K562 (cell line): ENCODE measurements at regions not wholly inside any gene's neighbourhood (a gene's known extent, or its start where the extent isn't known, plus 50 kb on each side); places are given as distances from the start of the nearest gene placed in this dataset.

Experiments used
- ATAC-seq: fragments of 200-7000 bp; cut with Tn5 transposase; 3 replicates; pipeline ENCODE4 v1.9.1; 2020; ENCODE audit warnings: moderate library complexity
- BruUV-seq: library from RNA; stranded (reverse); fragments of 400-500 nt; replicated peaks from 2 replicates; lab custom pipeline; 2021; lab: Mats Ljungman, UMichigan
- CTCF ChIA-PET: fragments of 300-600 bp; formaldehyde crosslinking; extraction: SDS; loops from one replicate; lab custom pipeline; 2021; ENCODE audit warnings: low intra/inter-chr PET ratio; lab: Yijun Ruan, JAX
- POLR2A ChIA-PET: fragments of 300-600, 350-650 bp; sonication (Branson Sonifier 250); formaldehyde crosslinking; extraction: SDS; loops from one replicate; lab custom pipeline; 2021; ENCODE audit warnings: antibody characterized with exemption, inconsistent platforms; lab: Yijun Ruan, JAX
- DNase-seq, 4 experiments: peaks; one replicate each; pipeline versions ENCODE4 v3.0.0 to v3.0.0-alpha.2; 2011 to 2018; ENCODE audit warnings: low spot score in 3 of 4, mixed read lengths in 3 of 4; ENCODE audit errors: extremely low read depth in 1 of 4
- FAIRE-seq: peaks from 2 replicates; lab custom pipeline; 2011; peaks lifted over from hg19 to GRCh38; lab: Jason Lieb, UNC
- H2AFZ ChIP-seq: 2 replicates; pipeline ENCODE4 v1.6.0; 2011; ENCODE audit warnings: low read depth, low read length, control low read depth, inconsistent platforms
- H3K27ac ChIP-seq: fragments of 200-600 bp; 3 replicates; pipeline ENCODE4 v1.8.0; 2011; ENCODE audit warnings: low read depth, mild to moderate bottlenecking, control low read depth, inconsistent platforms, low read length, moderate library complexity, mixed read lengths; ENCODE audit errors: extremely low read depth
- H3K27me3 ChIP-seq, 2 experiments: fragments of 300-600 bp in 1 of 2; 2 replicates in 1 of 2; 3 replicates in 1 of 2; pipeline versions ENCODE4 v1.6.0 to v1.8.0; 2011; ENCODE audit warnings: inconsistent platforms in 2 of 2, low read length in 2 of 2, mild to moderate bottlenecking in 1 of 2, mixed read lengths in 1 of 2, moderate library complexity in 1 of 2; ENCODE audit not compliant: control insufficient read depth in 2 of 2, insufficient read depth in 2 of 2
- H3K36me3 ChIP-seq: fragments of 300-600 bp; 3 replicates; pipeline ENCODE4 v1.8.0; 2011; ENCODE audit warnings: mild to moderate bottlenecking, low read length, inconsistent platforms; ENCODE audit not compliant: control insufficient read depth, insufficient read depth
- H3K4me1 ChIP-seq, 2 experiments: fragments of 200-600 bp in 1 of 2; replicated peaks in 1 of 2; 2 replicates in 1 of 2; 3 replicates in 1 of 2; pipeline versions ENCODE4 v1.5.1 to v1.8.0; 2011; ENCODE audit warnings: inconsistent platforms in 2 of 2, low read length in 2 of 2, mild to moderate bottlenecking in 1 of 2, mixed read lengths in 1 of 2, moderate library complexity in 1 of 2; ENCODE audit not compliant: control insufficient read depth in 2 of 2, insufficient read depth in 2 of 2
- H3K4me2 ChIP-seq: 2 replicates; pipeline ENCODE4 v1.6.1; 2011; ENCODE audit warnings: low read length, control low read depth, inconsistent platforms, mixed read lengths; ENCODE audit not compliant: insufficient read depth
- H3K4me3 ChIP-seq: fragments of 200-600 bp; sonication (generic), shearing (Covaris generic); 2 replicates; pipeline ENCODE4 v1.5.1; 2016; ENCODE audit warnings: control low read depth, inconsistent platforms
- H3K79me2 ChIP-seq: fragments of 200-600 bp; 3 replicates; pipeline ENCODE4 v1.8.0; 2011; ENCODE audit warnings: low read length, inconsistent platforms; ENCODE audit not compliant: control insufficient read depth, insufficient read depth
- H3K9ac ChIP-seq, 2 experiments: 2 replicates each; pipeline versions ENCODE4 v1.6.0 to v1.6.1; 2011; ENCODE audit warnings: low read depth in 2 of 2, low read length in 2 of 2, control low read depth in 1 of 2, inconsistent platforms in 1 of 2, mild to moderate bottlenecking in 1 of 2, mixed read lengths in 1 of 2; ENCODE audit not compliant: insufficient read depth in 1 of 2
- H3K9me1 ChIP-seq: one replicate; pipeline ENCODE4 v1.6.0; 2011; ENCODE audit warnings: inconsistent platforms, mild to moderate bottlenecking, low read length, moderate library complexity; ENCODE audit not compliant: control insufficient read depth, insufficient read depth
- H3K9me3 ChIP-seq: replicated peaks from 2 replicates; pipeline ENCODE4 v1.5.1; 2011; ENCODE audit warnings: low read depth, low read length, inconsistent platforms; ENCODE audit not compliant: control insufficient read depth, insufficient read depth
- H4K20me1 ChIP-seq: replicated peaks from 2 replicates; pipeline ENCODE4 v1.6.1; 2011; ENCODE audit warnings: low read length, inconsistent platforms, mixed read lengths; ENCODE audit not compliant: control insufficient read depth, insufficient read depth
- BCOR ChIP-seq: fragments of 450-650 bp; IDR thresholded peaks from 2 replicates; pipeline ENCODE4 v1.6.1; 2016
- LARP7 ChIP-seq: fragments of 450-650 bp; IDR thresholded peaks from 2 replicates; pipeline ENCODE4 v1.6.1; 2016
- MCM7 ChIP-seq, 2 experiments: fragments of 450-650 bp; IDR thresholded peaks; 2 replicates each; pipeline ENCODE4 v1.6.1; 2016 to 2018
- NFIX ChIP-seq: fragments of 250-450 bp; sonication (Bioruptor Pico); IDR thresholded peaks from 2 replicates; pipeline ENCODE4 v1.4.0; 2020; ENCODE audit warnings: low read depth, mild to moderate bottlenecking, moderate library complexity
- PHF8 ChIP-seq: fragments of 200-600 bp; sonication (generic); IDR thresholded peaks from 2 replicates; pipeline ENCODE4 v1.6.1; 2012; ENCODE audit warnings: mixed run types, mild to moderate bottlenecking, inconsistent platforms, low read length, moderate library complexity, borderline replicate concordance
- ZNF311 ChIP-seq: fragments of 250-450 bp; sonication (Bioruptor Pico); IDR thresholded peaks from 2 replicates; pipeline ENCODE4 v1.4.0; 2020; ENCODE audit warnings: mild to moderate bottlenecking, moderate library complexity
- ZNF347 ChIP-seq: fragments of 450-650 bp; formaldehyde crosslinking; IDR thresholded peaks from 2 replicates; pipeline ENCODE4 v1.4.0; 2020; ENCODE audit warnings: low read depth, mild to moderate bottlenecking, moderate library complexity
- WGBS: fragments of 100-300 bp; shearing (Covaris generic); methylation state at CpG from one replicate; pipeline ENCODE4 v1.1.6; 2016; ENCODE audit warnings: low coverage, mixed read lengths; ENCODE audit not compliant: insufficient coverage; ENCODE audit errors: missing lambda C conversion rate; 5-methylcytosine and 5-hydroxymethylcytosine counted together
- in situ Hi-C: fragments of 300-500 bp; cut with MboI; formaldehyde crosslinking; loops from 4 replicates; pipeline ENCODE4 v1.15.0; 2018; ENCODE audit warnings: inconsistent platforms, mixed read lengths
- intact Hi-C: fragments of 100-400 bp; cut with micrococcal nuclease; formaldehyde crosslinking; loops from 2 replicates; pipeline ENCODE4 v1.14.2; 2022

- WGBS, result 4% methylated on average over 3 of the region's 3 CpGs
- BruUV-seq, result no TSS peak
- in situ Hi-C loops (no loop called here), intact Hi-C loops (loop anchor here (10.0 kb wide), 1 partner anchor 643 kb away; no protein-coding TSS in a partner anchor)
- Histone ChIP-seq H3K79me2 (no peaks in the 10 kb centered on the region), H3K9me1 (no peaks in the 10 kb centered on the region), H4K20me1 (no peaks in the 10 kb centered on the region), H3K4me3 (no peak overlapping the region), H3K9ac (no peak overlapping the region), H3K27me3 (no peaks in the 10 kb centered on the region; a peak in 1 of 5 replicates), H3K4me2 (no peak overlapping the region), H3K36me3 (no peaks in the 10 kb centered on the region), H3K4me1 (no peaks in the 10 kb centered on the region; a peak in 1 of 5 replicates), H2AFZ (no peak overlapping the region), H3K27ac (no peak overlapping the region), H3K9me3 (no peaks in the 10 kb centered on the region)
- no peak for TF ChIP-seq MCM7 (IDR thresholded peaks at IDR 0.05)
- FAIRE-seq, result no peak
- ChIA-PET POLR2A (no interaction called here), CTCF (no interaction called here)
- no peak for ATAC-seq
- no peak for DNase-seq
Observed at GRCh38 chr10:44317856-44318255, 67.0 kb downstream of the CXCL12 start.

- Histone ChIP-seq H3K9me3 (no peaks in the 10 kb centered on the region), H3K4me2 (peak overlapping the region; percentile 62), H3K79me2 (no peaks in the 10 kb centered on the region), H3K4me3 (no peak overlapping the region; the same call in 1 of the 2 replicates), H3K4me1 (no peaks in the 10 kb centered on the region; a peak in 1 of 5 replicates), H2AFZ (peak overlapping the region; percentile 84), H3K27me3 (peaks cover 0 to 6% of the 10 kb centered on the region in 2 experiments; a peak in 2 of 5 replicates), H4K20me1 (no peaks in the 10 kb centered on the region), H3K9me1 (no peaks in the 10 kb centered on the region), H3K36me3 (no peaks in the 10 kb centered on the region), H3K9ac (no peak overlapping the region), H3K27ac (no peak overlapping the region)
- whole genome bisulfite sequencing, result 23% methylated on average over 8 of the region's 8 CpGs
- in situ Hi-C loops, result no loop called here
- intact Hi-C loops, result loop anchor here (10.0 kb wide), 1 partner anchor 642 kb away; no protein-coding TSS in a partner anchor
- DNase-seq, result no peak
- CTCF ChIA-PET, result no interaction called here
- POLR2A ChIA-PET, result no interaction called here
- FAIRE-seq, result no peak
- no peak for TF ChIP-seq ZNF347 (CRISPR knock-in tag)
- no peak for TF ChIP-seq NFIX (CRISPR knock-in tag)
- no peak for TF ChIP-seq ZNF311 (CRISPR knock-in tag)
- TF ChIP-seq BCOR, result no peak
- 0 out of 2 replicates have a peak, but pooled peaks have one; percentile 21 for TF ChIP-seq PHF8
- no peak for TF ChIP-seq LARP7
- BruUV-seq, result no TSS peak
- ATAC-seq, result no peak
Observed at GRCh38 chr10:44316922-44317215, 68.0 kb downstream of the CXCL12 start.
